AG10803 (cell line): ENCODE measurements at regions not wholly inside any gene's neighbourhood (a gene's known extent, or its start where the extent isn't known, plus 50 kb on each side); places are given as distances from the start of the nearest gene placed in this dataset.

Experiments
- DNase-seq: peaks from one replicate; pipeline ENCODE4 v3.0.0; 2010; ENCODE audit warnings: low read depth
- H3K4me3 ChIP-seq: 2 replicates; pipeline ENCODE4 v1.5.1; 2011; ENCODE audit warnings: mild to moderate bottlenecking, low read length, control low read depth
- CTCF ChIP-seq: conservative IDR thresholded peaks from 2 replicates; pipeline ENCODE4 v1.5.1; 2011; ENCODE audit warnings: mild to moderate bottlenecking, low read length, control low read depth, inconsistent platforms

DNA sequence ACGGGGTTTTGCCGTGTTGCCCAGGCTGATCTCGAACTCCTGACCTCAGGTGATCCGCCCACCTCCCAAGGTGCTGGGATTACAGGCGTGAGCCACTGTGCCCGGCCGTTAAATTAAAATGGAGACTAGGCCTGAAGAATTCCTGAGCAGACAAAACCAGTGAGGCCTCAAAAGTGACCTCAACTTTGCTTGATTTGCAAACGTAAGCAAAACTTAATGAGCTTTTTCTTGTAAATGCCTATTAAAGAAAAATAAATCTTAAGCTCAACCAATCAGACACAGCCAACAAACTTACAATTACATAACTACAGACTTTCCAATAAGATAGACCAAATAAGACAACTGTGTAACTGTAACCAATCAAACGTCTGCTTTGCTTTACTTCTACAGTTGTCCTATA is 111.3 kb upstream of the SEMA6A start:
- TF ChIP-seq CTCF, result no peak
- no peak overlapping the region for H3K4me3 ChIP-seq
- no peak for DNase-seq

DNA sequence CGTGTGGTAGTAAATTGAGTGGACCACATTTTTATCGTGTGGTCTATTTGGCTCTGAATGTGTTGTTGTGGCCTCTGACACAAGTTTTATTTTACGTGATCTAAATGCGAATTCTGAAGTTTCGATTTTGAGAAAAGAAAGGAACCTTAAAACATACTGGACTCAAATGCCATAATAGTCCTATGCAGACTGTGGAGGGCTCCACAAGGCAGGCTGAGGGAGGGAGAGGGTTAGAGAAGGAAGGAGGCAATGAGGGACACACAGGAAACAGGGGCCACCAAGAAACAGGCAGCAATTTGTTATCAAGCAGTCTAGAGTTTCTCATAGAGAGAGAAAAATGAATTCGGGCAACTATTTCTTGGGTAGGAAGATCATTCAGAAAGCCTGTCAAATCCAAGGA is 110.4 kb upstream of the SEMA6A start:
- no peak overlapping the region for H3K4me3 ChIP-seq
- no peak for TF ChIP-seq CTCF
- no peak for DNase-seq

GRCh38 chr5:116681334-116682013 is 106.9 kb upstream of the SEMA6A start:
- no peak for DNase-seq
- no peak overlapping the region for H3K4me3 ChIP-seq
- TF ChIP-seq CTCF, result no peak

GRCh38 chr5:116675626-116675910 is 100.9 kb upstream of the SEMA6A start:
- no peak for TF ChIP-seq CTCF
- no peak overlapping the region for H3K4me3 ChIP-seq
- no peak for DNase-seq

DNA sequence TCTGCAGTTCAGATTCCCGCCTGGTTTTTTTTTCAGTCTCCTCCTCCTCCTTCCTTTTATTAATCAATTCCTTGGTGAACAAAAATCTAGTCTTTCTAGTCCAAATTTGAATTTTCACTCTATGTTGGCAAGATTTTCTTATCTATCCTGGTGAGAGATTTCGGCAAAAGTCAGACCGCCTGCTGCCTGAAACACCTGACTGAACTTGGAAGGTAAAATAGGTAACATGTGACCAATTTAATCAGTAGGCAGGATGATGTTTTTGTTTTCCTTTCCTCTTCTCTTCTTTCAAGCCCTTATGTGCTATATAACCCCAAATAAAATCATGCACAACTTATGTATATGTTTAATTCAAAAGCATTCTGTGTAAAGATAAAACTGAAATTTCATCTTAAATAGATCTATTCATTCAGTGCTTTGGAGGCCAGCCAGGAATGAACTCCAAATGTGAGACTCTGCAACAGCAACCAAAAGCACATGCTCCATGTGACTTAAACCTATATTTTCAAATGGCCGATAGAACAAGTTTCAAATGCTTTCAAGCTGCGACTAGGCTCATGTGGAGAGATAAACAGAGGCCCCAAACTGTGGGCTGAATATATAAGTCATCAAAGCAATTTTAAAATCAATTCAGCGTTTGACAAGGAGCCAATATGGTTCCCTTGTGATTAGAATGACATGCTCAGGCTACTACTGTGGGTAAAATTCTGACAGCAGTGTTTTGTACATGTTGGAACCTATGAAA is 100.4 kb upstream of the SEMA6A start:
- no peak for TF ChIP-seq CTCF
- no peak overlapping the region for H3K4me3 ChIP-seq

DNA sequence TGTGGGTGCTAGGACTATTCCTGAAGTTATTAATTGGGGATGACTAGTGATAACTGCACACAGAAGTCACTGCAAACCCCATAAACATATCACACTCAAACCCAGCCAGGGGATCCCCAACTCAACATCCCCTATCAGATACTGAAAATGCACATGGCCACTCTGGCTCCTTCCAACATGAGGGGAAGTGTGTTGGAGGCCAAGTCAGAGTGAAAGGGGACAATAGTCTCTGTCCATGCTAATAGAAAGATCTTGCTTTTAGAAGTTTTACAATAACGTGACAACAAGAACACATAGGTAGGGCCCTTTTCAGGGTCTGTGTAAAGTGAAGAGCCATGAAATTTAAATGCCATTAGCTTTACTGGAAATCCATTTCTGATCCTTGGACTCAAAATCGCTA is 98.8 kb upstream of the SEMA6A start:
- TF ChIP-seq CTCF, result no peak
- DNase-seq, result no peak
- no peak overlapping the region for H3K4me3 ChIP-seq

More for the DNA sequence above, 100.4 kb upstream of the SEMA6A start:
- DNase-seq, result no peak

- TF ChIP-seq CTCF, result no peak
- DNase-seq, result no peak
- H3K4me3 ChIP-seq, result no peak overlapping the region
Measured at GRCh38 chr5:116672203-116672602, 97.6 kb upstream of the SEMA6A start.
